ENCODE measurements at regions not wholly inside any gene's neighbourhood (a gene's known extent, or its start where the extent isn't known, plus 50 kb on each side); places are given as distances from the start of the nearest gene placed in this dataset.

GRCh38 chr5:38782180-38782835 is 63.5 kb upstream of the OSMR start:
- TF ChIP-seq POLR2AphosphoS5 (IDR thresholded peaks at IDR 0.05; ENCODE audit: insufficient read depth, low read depth, low read length) (no peak), CTCF (IDR thresholded peaks at IDR 0.05; ENCODE audit: extremely low read depth in 1 of 2, insufficient read depth in 1 of 2, low read depth in 1 of 2, low read length in 2 of 2) (no peak), POLR2A (IDR thresholded peaks at IDR 0.05; ENCODE audit: low read depth, low read length) (no peak), EZH2 (IDR thresholded peaks at IDR 0.05; ENCODE audit: borderline replicate concordance, low read depth, low read length, severe bottlenecking) (no peak), JUN (IDR thresholded peaks at IDR 0.05; ENCODE audit: borderline replicate concordance, insufficient read depth, insufficient read length, low read depth) (no peak), FOS (IDR thresholded peaks at IDR 0.05; ENCODE audit: borderline replicate concordance, insufficient read depth, low read length) (no peak), MAX (IDR thresholded peaks at IDR 0.05; ENCODE audit: insufficient read depth, insufficient read length) (no peak)
